Hepatocyte (in vitro differentiated cells): ENCODE measurements at regions not wholly inside any gene's neighbourhood (a gene's known extent, or its start where the extent isn't known, plus 50 kb on each side); places are given as distances from the start of the nearest gene placed in this dataset.

ENCODE experiments used
- EZH2 ChIP-seq: fragments of 200-600 bp; sonication (generic); IDR thresholded peaks from 2 replicates; pipeline ENCODE4 v1.6.1; 2016; ENCODE audit warnings: antibody characterized with exemption, mild to moderate bottlenecking, borderline replicate concordance
- TF ChIP-seq, protein P1 (sequence below): fragments of 200-600 bp; sonication (generic); IDR thresholded peaks from 2 replicates; pipeline ENCODE4 v1.5.1; 2016; ENCODE audit warnings: antibody characterized with exemption, mild to moderate bottlenecking; ENCODE audit not compliant: poor library complexity

DNA sequence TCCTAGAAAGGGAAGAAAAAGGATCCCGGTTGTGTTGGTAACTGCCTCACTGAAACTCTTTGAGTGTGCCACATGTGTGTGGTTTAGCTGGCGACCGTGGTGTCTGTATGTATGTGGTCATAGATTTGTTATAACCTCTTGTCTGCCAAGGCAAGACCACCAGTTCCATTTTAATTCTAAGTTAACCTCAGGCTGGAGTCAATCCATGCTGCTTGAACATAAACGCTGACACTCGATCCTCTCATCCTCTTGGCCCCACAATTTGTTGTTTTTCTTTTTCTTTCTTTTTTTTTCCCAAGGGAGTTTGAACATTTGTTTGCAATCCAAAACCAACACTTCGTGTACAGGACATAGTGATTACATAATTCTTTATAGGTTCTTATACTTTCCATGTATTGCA is 318.9 kb upstream of the JAG1 start:
- TF ChIP-seq, protein P1, sequence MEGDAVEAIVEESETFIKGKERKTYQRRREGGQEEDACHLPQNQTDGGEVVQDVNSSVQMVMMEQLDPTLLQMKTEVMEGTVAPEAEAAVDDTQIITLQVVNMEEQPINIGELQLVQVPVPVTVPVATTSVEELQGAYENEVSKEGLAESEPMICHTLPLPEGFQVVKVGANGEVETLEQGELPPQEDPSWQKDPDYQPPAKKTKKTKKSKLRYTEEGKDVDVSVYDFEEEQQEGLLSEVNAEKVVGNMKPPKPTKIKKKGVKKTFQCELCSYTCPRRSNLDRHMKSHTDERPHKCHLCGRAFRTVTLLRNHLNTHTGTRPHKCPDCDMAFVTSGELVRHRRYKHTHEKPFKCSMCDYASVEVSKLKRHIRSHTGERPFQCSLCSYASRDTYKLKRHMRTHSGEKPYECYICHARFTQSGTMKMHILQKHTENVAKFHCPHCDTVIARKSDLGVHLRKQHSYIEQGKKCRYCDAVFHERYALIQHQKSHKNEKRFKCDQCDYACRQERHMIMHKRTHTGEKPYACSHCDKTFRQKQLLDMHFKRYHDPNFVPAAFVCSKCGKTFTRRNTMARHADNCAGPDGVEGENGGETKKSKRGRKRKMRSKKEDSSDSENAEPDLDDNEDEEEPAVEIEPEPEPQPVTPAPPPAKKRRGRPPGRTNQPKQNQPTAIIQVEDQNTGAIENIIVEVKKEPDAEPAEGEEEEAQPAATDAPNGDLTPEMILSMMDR: no peak
- TF ChIP-seq EZH2: no peak
